Thyroid gland (tissue), 4 donors: ENCODE measurements at regions not wholly inside any gene's neighbourhood (a gene's known extent, or its start where the extent isn't known, plus 50 kb on each side); places are given as distances from the start of the nearest gene placed in this dataset.
"Not testable (repeated sequence)": the region's sequence is repeated elsewhere in the genome, so short reads cannot be mapped to it uniquely, and the experiment has no call there.

Experiments
- DNase-seq, 2 donors: peaks; one replicate each; pipeline ENCODE4 v3.0.0-alpha.2; 2019
- H3K27ac ChIP-seq, 3 donors: fragments of 200-600 bp; sonication (generic); 1 replicate in 2 of 3; 2 replicates in 1 of 3; pipeline ENCODE4 v1.5.1; 2016 to 2019; ENCODE audit warnings: mild to moderate bottlenecking in 1 of 3, moderate library complexity in 1 of 3
- H3K27me3 ChIP-seq: fragments of 200-600 bp; sonication (generic); one replicate; pipeline ENCODE4 v1.5.1; 2019
- H3K36me3 ChIP-seq, 2 donors: fragments of 200-600 bp; sonication (generic); one replicate each; pipeline ENCODE4 v1.5.1; 2016 to 2019
- H3K4me1 ChIP-seq, 2 donors: fragments of 200-600 bp; sonication (generic); one replicate each; pipeline ENCODE4 v1.5.1; 2017 to 2019
- H3K4me3 ChIP-seq, 3 donors: fragments of 200-600 bp; sonication (generic); replicated peaks in 1 of 3; 1 replicate in 2 of 3; 2 replicates in 1 of 3; pipeline ENCODE4 v1.5.1; 2016; ENCODE audit warnings: mild to moderate bottlenecking in 1 of 3
- H3K9me3 ChIP-seq: fragments of 200-600 bp; sonication (generic); one replicate; pipeline ENCODE4 v1.5.1; 2017
- POLR2A ChIP-seq, 2 donors: fragments of 450-650 bp; IDR thresholded peaks; one replicate each; pipeline ENCODE4 v1.6.1; 2017; ENCODE audit warnings: antibody characterized with exemption in 2 of 2, mild to moderate bottlenecking in 2 of 2, moderate library complexity in 1 of 2
- WGBS, 2 donors: methylation state at CpG; one replicate each; pipeline ENCODE4 v1.1.5; 2017; 5-methylcytosine and 5-hydroxymethylcytosine counted together
- intact Hi-C: fragments of 100-400 bp; cut with DNase I; formaldehyde crosslinking; loops from one replicate; pipeline ENCODE4 v1.15.1; 2023
- TF ChIP-seq, protein P1 (sequence below), 6 experiments: fragments of 200-600 bp in 3 of 6; fragments of 450-650 bp in 3 of 6; sonication (generic) in 3 of 6; IDR thresholded peaks; one replicate each; pipeline ENCODE4 v1.5.1; 2016 to 2019; ENCODE audit warnings: antibody characterized with exemption in 6 of 6, mild to moderate bottlenecking in 2 of 6, inconsistent platforms in 1 of 6, moderate library complexity in 1 of 6

DNA sequence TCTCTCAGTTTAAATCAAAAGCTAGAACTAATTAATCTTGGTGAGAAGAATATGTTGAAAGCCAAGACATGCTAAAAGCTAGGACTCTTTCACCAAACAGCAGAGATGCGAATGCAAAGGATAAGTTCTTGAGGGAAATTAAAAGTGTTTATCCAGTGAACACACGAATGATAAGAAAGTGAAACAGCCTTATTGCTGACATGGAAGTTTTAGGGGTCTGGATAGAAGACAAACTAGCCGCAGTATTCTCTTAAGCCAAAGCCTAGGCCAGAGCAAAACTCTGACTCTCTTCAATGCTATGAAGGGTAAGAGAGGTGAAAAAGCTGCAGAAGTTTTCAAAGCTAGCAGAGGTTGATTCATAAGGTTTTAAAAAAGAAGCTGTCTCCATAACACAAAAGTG is 103.0 kb downstream of the UFM1 start:
- Histone ChIP-seq H3K36me3 (no peaks in the 10 kb centered on the region), H3K4me3 (no peak overlapping the region), H3K27me3 (no peaks in the 10 kb centered on the region), H3K27ac (no peak overlapping the region), H3K4me1 (no peaks in the 10 kb centered on the region), H3K9me3 (no peaks in the 10 kb centered on the region)
- intact Hi-C loops = no loop called here
- WGBS, 2 donors = 85 to 89% methylated on average over 3 of the region's 3 CpGs
- TF ChIP-seq, protein P1, sequence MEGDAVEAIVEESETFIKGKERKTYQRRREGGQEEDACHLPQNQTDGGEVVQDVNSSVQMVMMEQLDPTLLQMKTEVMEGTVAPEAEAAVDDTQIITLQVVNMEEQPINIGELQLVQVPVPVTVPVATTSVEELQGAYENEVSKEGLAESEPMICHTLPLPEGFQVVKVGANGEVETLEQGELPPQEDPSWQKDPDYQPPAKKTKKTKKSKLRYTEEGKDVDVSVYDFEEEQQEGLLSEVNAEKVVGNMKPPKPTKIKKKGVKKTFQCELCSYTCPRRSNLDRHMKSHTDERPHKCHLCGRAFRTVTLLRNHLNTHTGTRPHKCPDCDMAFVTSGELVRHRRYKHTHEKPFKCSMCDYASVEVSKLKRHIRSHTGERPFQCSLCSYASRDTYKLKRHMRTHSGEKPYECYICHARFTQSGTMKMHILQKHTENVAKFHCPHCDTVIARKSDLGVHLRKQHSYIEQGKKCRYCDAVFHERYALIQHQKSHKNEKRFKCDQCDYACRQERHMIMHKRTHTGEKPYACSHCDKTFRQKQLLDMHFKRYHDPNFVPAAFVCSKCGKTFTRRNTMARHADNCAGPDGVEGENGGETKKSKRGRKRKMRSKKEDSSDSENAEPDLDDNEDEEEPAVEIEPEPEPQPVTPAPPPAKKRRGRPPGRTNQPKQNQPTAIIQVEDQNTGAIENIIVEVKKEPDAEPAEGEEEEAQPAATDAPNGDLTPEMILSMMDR (IDR thresholded peaks at IDR 0.05) = no peak
- no peak for TF ChIP-seq POLR2A (IDR thresholded peaks at IDR 0.05)
- DNase-seq = no peak

DNA sequence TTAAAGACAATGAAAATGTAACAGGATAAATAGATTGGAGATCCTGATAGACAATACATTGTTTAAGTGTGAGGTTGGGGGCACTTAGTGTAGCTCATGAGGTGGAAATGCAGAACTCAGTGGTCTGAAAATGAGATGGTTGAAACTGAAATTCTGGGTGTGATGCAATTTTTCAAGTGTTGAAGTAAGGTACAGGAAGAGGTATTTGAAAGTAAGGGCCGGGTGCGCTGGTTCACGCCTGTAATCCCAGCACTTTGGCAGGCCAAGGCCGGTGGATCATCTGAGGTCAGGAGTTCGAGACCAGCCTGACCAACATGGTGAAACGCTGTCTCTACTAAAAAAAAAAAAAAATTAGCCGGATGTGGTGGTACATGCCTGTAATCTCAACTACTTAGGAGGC is 113.0 kb downstream of the UFM1 start:
- no peaks in the 10 kb centered on the region for H3K9me3 ChIP-seq
- no peaks in the 10 kb centered on the region for H3K27me3 ChIP-seq
- TF ChIP-seq, protein P1 (IDR thresholded peaks at IDR 0.05) = no peak
- TF ChIP-seq POLR2A (IDR thresholded peaks at IDR 0.05) = no peak
- WGBS, 2 donors = 91 to 94% methylated on average over 7 of the region's 7 CpGs
- DNase-seq = no peak
- no peaks in the 10 kb centered on the region for H3K4me1 ChIP-seq
- no peak overlapping the region for H3K27ac ChIP-seq
- H3K4me3 ChIP-seq = no peak overlapping the region
- intact Hi-C loops = no loop called here
- no peaks in the 10 kb centered on the region for H3K36me3 ChIP-seq

DNA sequence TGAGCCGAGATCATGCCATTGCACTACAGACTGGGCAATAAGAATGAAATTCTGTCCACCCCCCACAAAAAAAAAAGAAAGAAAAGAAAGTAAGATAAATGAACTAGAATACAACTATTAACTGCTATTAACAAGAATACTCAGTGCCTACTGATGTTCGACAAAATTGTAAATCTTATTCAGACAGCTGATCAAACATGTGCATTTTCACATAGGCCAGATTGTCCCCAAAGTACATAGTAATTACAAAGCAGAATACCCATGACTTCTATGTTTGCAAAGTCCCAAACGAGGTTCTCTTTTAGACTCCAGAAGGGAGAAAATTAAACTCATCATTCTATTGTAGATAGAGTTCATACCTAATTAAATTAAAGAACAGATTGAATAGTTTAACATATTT is 113.4 kb downstream of the UFM1 start:
- Histone ChIP-seq H3K4me3 (no peak overlapping the region), H3K36me3 (no peaks in the 10 kb centered on the region), H3K27me3 (no peaks in the 10 kb centered on the region), H3K27ac (no peak overlapping the region), H3K4me1 (no peaks in the 10 kb centered on the region), H3K9me3 (no peaks in the 10 kb centered on the region)
- intact Hi-C loops = no loop called here
- WGBS, 2 donors = 86 to 89% methylated on average over 3 of the region's 3 CpGs
- no peak for TF ChIP-seq POLR2A (IDR thresholded peaks at IDR 0.05)
- DNase-seq = no peak

DNA sequence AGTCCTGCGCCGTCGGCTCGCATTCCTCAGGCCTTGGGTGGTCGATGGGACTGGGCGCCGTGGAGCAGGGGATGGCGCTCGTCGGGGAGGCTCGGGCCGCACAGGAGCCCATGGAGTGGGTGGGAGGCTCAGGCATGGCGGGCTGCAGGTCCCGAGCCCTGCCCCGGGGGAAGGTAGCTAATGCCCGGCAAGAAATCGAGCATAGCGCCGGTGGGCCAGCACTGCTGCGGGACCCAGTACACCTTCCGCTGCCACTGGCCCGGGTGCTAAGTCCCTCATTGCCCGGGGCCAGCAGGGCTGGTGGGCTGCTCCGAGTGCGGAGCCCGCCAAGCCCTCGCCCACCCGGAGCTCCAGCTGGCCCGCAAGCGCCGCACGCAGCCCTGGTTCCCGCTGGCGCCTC is 122.8 kb downstream of the UFM1 start:
- H3K27ac ChIP-seq, H3K9me3 ChIP-seq, H3K27me3 ChIP-seq, DNase-seq, H3K4me3 ChIP-seq, intact Hi-C loops, H3K4me1 ChIP-seq, H3K36me3 ChIP-seq: not testable (repeated sequence)
- 80 to 93% methylated on average over 7 to 23 of the region's 34 CpGs for WGBS, 2 donors

DNA sequence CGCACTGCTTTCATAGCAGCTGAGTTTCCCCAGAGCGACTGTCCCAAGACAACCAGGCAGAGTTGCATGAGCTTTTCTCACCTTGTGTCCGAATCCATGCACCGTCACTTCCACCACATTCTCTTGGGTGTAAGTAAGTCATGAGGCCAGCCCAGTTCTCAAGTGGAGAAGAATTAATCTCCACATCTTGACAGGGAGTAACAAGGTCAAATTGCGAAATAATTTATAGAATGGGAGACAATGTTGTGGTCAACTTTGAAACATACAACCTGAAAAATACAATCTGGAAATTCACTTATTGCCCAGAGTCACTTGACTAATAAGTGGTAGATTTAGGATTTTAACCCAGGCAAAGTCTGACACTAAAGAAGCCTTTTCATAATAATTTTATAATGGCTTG is 123.7 kb downstream of the UFM1 start:
- intact Hi-C loops = no loop called here

DNA sequence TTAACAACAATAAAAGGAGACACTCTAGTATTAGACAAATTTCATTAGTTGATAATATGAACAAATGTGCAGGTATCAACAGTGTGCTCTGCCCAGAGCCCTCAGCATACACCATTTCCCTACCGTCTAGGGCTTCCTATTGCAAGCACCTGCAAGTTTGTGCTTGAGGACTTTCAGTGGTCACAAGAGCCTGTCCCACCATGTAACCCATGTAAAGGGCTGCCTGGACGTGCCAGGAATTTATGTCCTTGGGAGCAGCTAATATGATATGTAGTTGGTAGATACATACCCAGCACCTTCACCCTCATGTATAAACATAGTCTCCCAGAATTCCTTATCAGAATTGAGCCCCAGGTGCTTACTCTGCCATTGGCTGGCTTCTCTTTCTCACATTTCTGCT is 128.0 kb downstream of the UFM1 start:
- H3K4me3 ChIP-seq = no peak overlapping the region
- no peaks in the 10 kb centered on the region for H3K4me1 ChIP-seq
- intact Hi-C loops = no loop called here
- 81 to 97% methylated on average over 2 of the region's 2 CpGs for WGBS, 2 donors
- no peaks in the 10 kb centered on the region for H3K9me3 ChIP-seq
- no peak for TF ChIP-seq POLR2A (IDR thresholded peaks at IDR 0.05)
- TF ChIP-seq, protein P1 (IDR thresholded peaks at IDR 0.05) = no peak
- no peak for DNase-seq
- no peak overlapping the region for H3K27ac ChIP-seq
- H3K27me3 ChIP-seq = no peaks in the 10 kb centered on the region
- H3K36me3 ChIP-seq = no peaks in the 10 kb centered on the region

More for the DNA sequence above, 123.7 kb downstream of the UFM1 start:
- DNase-seq = no peak
- Histone ChIP-seq H3K4me1 (no peaks in the 10 kb centered on the region), H3K27ac (no peak overlapping the region), H3K36me3 (no peaks in the 10 kb centered on the region), H3K9me3 (no peaks in the 10 kb centered on the region), H3K4me3 (no peak overlapping the region), H3K27me3 (no peaks in the 10 kb centered on the region)
- no peak for TF ChIP-seq POLR2A (IDR thresholded peaks at IDR 0.05)
- TF ChIP-seq, protein P1 (IDR thresholded peaks at IDR 0.05) = no peak
- 95 to 96% methylated on average over 5 of the region's 5 CpGs for WGBS, 2 donors
